Glomerular visceral epithelial cell (primary cell): ENCODE measurements at regions not wholly inside any gene's neighbourhood (a gene's known extent, or its start where the extent isn't known, plus 50 kb on each side); places are given as distances from the start of the nearest gene placed in this dataset.
"Not testable (repeated sequence)": the region's sequence is repeated elsewhere in the genome, so short reads cannot be mapped to it uniquely, and the experiment has no call there.

Experiments used
- DNase-seq: peaks from one replicate; pipeline ENCODE4 v3.0.0-alpha.2; 2016; ENCODE audit errors: extremely low spot score

DNA sequence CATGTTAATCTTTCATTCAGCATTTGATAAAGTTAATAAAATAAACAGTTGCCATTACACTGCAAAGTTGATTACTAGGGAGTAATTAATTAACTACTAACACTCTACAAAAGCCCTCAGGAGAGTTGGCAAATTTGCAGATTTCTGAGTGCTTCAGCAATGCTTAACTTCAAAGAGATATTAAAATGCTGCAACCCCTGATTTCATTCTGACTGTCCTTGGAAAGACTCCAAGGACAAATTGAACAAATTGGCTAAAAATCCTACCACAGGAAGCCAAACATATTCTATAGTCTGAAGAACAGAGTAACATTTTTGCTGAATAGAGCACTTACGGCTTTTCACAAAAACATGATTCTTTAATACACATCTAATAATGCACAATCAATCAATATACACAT lies 1543.0 kb downstream of the SLITRK5 start:
- DNase-seq, result no peak

DNA sequence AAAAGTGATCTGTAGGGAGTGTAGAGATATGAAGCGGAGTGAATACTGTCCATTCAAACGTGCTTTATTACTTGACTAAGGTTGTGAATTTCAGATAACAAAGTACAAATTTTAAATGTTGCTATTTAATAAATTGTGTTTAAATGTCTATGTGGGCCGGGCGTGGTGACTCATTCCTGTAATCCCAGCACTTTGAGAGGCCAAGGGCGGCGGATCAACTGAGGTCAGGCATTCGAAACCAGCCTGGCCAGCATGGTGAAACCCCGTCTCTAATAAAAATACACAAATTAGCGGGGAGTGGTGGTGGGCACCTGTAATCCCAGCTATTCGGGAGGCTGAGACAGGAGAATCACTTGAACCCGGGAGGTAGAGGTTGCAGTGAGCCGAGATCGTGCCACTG lies 1544.1 kb downstream of the SLITRK5 start:
- not testable (repeated sequence) for DNase-seq

GRCh38 chr13:89217813-89218212 lies 1546.6 kb downstream of the SLITRK5 start:
- no peak for DNase-seq

- no peak for DNase-seq
Observed at GRCh38 chr13:89221557-89222158, 1550.5 kb downstream of the SLITRK5 start.

- no peak for DNase-seq
Observed at GRCh38 chr13:89227356-89227755, 1556.2 kb downstream of the SLITRK5 start.

- no peak for DNase-seq
Observed at GRCh38 chr13:89238496-89238895, 1567.3 kb downstream of the SLITRK5 start.

DNA sequence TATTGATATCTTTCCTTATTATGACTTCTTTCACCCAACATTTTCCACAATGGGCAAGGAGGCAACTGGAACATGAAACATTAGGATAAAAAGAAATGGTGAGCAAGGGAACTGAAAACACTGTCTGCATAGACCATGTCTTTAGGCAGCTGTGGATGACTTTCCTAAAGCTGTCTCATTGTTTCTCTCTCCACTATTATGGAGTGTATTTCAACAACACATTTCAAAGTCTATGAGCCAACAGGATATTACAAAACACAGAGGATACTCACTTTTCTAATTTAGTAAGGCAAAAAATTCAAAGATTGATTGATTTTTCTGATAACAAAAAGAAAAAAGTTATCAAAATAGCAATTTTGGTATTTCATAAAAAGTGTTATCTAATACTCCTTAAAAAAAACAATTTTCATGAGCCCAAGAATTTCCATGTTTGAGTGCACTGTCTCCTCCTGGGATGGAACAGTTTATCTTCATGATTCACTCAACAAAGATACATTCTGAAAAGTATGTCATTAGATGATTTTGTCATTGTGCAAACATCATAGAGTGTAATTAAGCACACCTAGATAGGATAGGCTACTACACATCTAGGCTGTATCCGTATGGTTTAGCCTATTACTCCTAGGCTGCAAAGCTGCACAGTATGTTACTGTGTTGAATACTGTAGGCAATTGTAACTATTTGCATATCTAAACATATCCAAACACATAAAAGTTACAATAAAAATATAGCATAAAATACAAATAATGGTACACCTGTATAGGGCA lies 1568.4 kb downstream of the SLITRK5 start:
- DNase-seq, result no peak

DNA sequence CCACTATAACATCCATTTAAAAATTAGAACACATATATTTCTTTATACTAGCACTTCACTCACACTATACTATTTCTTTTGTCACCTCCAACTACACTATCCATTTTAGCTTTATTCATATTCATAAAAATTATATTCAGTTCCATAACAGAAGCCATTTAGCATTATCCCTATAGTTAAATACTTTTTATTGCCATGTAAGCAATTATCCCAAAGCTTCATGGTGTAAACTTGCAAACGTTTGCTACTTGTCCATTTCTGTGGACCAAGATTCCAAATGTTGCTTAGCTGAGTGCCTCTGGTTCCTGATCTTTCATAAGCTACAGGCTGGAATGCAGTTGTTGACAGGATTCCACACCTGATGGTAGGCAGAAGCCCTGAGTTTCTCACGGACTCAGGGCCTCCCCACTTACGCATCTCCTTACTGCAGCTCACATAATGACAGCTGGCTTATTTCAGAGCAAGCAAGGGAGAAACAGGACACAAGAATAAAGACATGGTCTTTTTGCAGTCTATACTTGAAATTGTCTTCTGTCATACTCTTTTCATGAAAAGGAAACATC lies 1584.8 kb downstream of the SLITRK5 start:
- DNase-seq, result no peak

GRCh38 chr13:89267734-89268133 lies 1596.6 kb downstream of the SLITRK5 start:
- DNase-seq, result peak; percentile 41

GRCh38 chr13:89269737-89270136 lies 1598.6 kb downstream of the SLITRK5 start:
- no peak for DNase-seq

- DNase-seq, result no peak
Observed at GRCh38 chr13:89270736-89271135, 1599.6 kb downstream of the SLITRK5 start.

DNA sequence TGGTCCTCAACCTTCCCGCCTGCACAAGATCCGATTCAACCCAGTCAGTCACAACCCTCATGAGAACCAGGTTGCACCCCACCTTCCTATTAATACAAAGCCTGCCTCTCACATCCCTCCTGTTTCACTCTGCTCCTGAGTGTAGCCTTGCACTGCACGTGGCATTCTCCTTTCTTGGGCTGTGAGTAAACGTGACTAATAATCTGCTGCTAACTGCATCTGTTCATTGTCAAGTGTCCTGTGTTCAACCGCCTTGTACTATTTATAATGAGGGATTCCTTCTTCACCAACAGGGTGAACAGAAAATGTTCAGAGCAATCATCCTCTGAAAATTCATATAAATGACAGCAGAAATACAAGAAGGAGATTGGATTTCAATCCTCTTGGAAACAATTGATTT lies 1608.2 kb downstream of the SLITRK5 start:
- DNase-seq, result no peak

DNA sequence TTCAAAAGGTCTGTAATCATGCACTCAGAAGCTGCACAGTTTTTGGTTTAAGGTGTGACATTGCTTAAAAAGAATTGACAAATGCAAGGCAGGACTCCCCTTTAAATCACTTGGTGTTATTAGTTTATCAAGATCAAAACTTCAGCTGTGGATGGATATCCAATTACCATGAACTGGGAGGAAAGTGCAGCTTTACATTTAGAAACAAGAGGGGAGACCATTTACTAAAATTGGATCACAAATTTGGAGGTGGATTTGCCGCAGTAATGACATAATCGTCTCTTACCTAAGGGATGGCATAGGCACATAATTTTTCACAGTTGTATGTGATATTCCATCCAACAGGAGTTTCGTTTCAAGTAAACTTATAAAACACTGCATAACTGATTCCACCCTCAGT lies 1610.2 kb downstream of the SLITRK5 start:
- no peak for DNase-seq

DNA sequence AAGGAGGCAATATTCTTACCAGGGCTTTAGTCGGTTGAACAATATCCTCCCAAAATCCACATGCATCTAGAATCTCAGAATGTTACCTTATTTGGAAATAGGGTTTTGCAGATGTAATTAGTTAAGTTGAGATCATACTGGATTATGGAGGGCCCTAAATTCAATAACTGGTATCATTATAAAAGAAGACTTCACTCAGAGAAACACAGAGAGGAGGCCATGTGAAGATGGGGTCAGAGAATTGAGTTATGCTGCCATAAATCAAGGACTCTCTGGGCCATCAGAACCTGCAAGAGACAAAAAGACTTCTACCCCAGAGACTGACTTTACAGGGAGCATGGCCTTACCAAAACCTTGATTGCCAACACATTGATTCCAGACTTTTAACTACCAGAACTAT lies 1611.1 kb downstream of the SLITRK5 start:
- no peak for DNase-seq

- no peak for DNase-seq
Observed at GRCh38 chr13:89287381-89287780, 1616.2 kb downstream of the SLITRK5 start.

DNA sequence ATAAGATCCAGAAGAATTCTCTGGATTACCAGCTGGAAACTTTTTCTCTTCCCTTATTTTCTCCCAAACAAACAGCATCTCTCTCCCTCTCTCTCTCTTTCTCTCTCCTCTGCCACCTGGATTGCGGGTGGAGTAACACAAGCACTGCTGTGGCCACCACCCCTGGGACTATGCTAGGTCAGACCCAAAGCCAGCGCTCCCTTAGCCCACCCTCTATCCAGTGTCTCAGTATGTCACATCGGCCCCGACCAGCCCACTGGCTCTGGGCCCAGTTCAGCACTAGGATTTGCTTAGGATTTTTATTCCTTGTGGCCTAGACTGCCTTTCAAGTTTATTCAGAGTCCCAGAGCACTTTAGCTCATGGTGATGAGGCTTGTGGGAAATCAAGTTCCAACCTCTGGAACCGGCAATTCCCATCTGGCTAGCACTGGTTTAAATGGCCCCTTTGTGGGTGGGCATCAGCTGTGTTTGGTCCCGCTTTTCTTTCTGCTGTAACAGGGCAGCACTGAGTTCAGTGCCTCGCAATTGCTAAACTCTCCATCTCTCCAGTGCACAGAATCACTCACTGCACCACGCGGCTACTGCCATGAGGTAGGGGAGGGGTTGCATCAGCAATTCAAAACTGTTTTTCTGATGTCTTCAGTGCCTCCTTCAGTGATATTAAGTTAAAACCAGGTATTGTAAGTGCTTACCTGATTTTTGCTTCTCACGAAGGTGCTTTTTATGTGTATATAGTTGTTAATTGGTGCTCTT lies 1623.1 kb downstream of the SLITRK5 start:
- DNase-seq, result no peak

GRCh38 chr13:89307278-89307677 lies 1636.1 kb downstream of the SLITRK5 start:
- DNase-seq, result no peak

- no peak for DNase-seq
Observed at GRCh38 chr13:89310943-89311672, 1639.9 kb downstream of the SLITRK5 start.

GRCh38 chr13:89315287-89315686 lies 1644.1 kb downstream of the SLITRK5 start:
- DNase-seq, result no peak

- no peak for DNase-seq
Observed at GRCh38 chr13:89322466-89322865, 1651.3 kb downstream of the SLITRK5 start.

GRCh38 chr13:89324582-89324981 lies 1653.4 kb downstream of the SLITRK5 start:
- no peak for DNase-seq

DNA sequence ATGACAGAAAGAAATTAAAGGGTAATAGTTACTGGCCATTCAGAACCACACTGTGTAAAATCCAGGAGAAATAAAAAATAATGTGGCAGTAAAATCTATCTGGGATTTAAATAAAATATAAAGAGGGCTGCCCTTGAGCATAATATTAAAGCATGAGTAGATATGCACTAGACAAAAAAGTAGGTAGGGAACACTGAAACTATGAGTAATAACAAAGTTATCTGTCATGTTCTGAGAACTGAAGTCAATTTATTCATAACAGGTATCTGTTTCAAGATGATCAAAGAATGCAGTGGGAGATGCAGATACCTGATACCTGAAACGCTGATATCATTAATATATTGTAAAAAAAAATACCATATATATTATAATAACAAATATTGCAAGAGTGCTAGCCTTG lies 1672.0 kb downstream of the SLITRK5 start:
- DNase-seq, result no peak
